HuH-7 (cell line): ENCODE measurements at regions not wholly inside any gene's neighbourhood (a gene's known extent, or its start where the extent isn't known, plus 50 kb on each side); places are given as distances from the start of the nearest gene placed in this dataset.

Experiments
- DNase-seq: peaks from one replicate; pipeline ENCODE4 v3.0.0; 2011; ENCODE audit warnings: low spot score

- DNase-seq, result no peak
Observed at GRCh38 chr1:58911841-58912499, 128.1 kb upstream of the JUN start.

GRCh38 chr1:58914925-58915324 lies 131.1 kb upstream of the JUN start:
- no peak for DNase-seq

GRCh38 chr1:58917436-58917835 lies 133.6 kb upstream of the JUN start:
- DNase-seq, result no peak

- DNase-seq, result no peak
Observed at GRCh38 chr1:58919226-58919958, 135.5 kb upstream of the JUN start.

- no peak for DNase-seq
Observed at GRCh38 chr1:58919959-58920321, 136.1 kb upstream of the JUN start.

GRCh38 chr1:58921342-58921741 lies 137.5 kb upstream of the JUN start:
- DNase-seq, result no peak

- DNase-seq, result no peak
Observed at GRCh38 chr1:58921751-58922150, 137.9 kb upstream of the JUN start.

- DNase-seq, result no peak
Observed at GRCh38 chr1:58922302-58923089, 138.6 kb upstream of the JUN start.

- no peak for DNase-seq
Observed at GRCh38 chr1:58923090-58923470, 139.2 kb upstream of the JUN start.

- no peak for DNase-seq
Observed at GRCh38 chr1:58924016-58924565, 140.2 kb upstream of the JUN start.

- DNase-seq, result no peak
Observed at GRCh38 chr1:58924821-58925220, 141.0 kb upstream of the JUN start.

- DNase-seq, result no peak
Observed at GRCh38 chr1:58925247-58925646, 141.4 kb upstream of the JUN start.

- DNase-seq, result no peak
Observed at GRCh38 chr1:58926152-58926551, 142.3 kb upstream of the JUN start.

GRCh38 chr1:58927041-58927721 lies 143.3 kb upstream of the JUN start:
- no peak for DNase-seq

GRCh38 chr1:58927722-58928085 lies 143.9 kb upstream of the JUN start:
- DNase-seq, result no peak

GRCh38 chr1:58928514-58928913 lies 144.7 kb upstream of the JUN start:
- no peak for DNase-seq

- DNase-seq, result no peak
Observed at GRCh38 chr1:58929671-58930325, 146.0 kb upstream of the JUN start.

- DNase-seq, result no peak
Observed at GRCh38 chr1:58931024-58931423, 147.2 kb upstream of the JUN start.

- no peak for DNase-seq
Observed at GRCh38 chr1:58931756-58932155, 147.9 kb upstream of the JUN start.

GRCh38 chr1:58932859-58933598 lies 149.2 kb upstream of the JUN start:
- no peak for DNase-seq

GRCh38 chr1:58933599-58933926 lies 149.7 kb upstream of the JUN start:
- DNase-seq, result no peak
